WERI-Rb-1 (cell line): ENCODE measurements at regions not wholly inside any gene's neighbourhood (a gene's known extent, or its start where the extent isn't known, plus 50 kb on each side); places are given as distances from the start of the nearest gene placed in this dataset.
A peak's percentile ranks its signal among the peaks of the same experiment; 100 is the strongest.
"Not testable (repeated sequence)": the region's sequence is repeated elsewhere in the genome, so short reads cannot be mapped to it uniquely, and the experiment has no call there.

Experiments
- DNase-seq: peaks from one replicate; pipeline ENCODE4 v3.0.0-alpha.2; 2020
- H3K27ac ChIP-seq: fragments of 250-450 bp; sonication (Bioruptor Pico); 2 replicates; pipeline ENCODE4 v1.5.1; 2020; ENCODE audit warnings: mild to moderate bottlenecking, moderate library complexity
- H3K27me3 ChIP-seq: fragments of 250-450 bp; sonication (Bioruptor Pico); 2 replicates; pipeline ENCODE4 v1.5.1; 2021; ENCODE audit warnings: mild to moderate bottlenecking, low read depth, moderate library complexity; ENCODE audit not compliant: insufficient read depth, severe bottlenecking
- H3K36me3 ChIP-seq: fragments of 250-450 bp; sonication (Bioruptor Pico); 2 replicates; pipeline ENCODE4 v1.5.1; 2020; ENCODE audit warnings: mild to moderate bottlenecking, moderate library complexity
- H3K4me3 ChIP-seq: 2 replicates; pipeline ENCODE4 v1.5.1; 2011; ENCODE audit warnings: low read depth, mild to moderate bottlenecking, control low read depth, low read length
- H3K9me3 ChIP-seq: fragments of 250-450 bp; sonication (Bioruptor Pico); 2 replicates; pipeline ENCODE4 v1.5.1; 2021; ENCODE audit warnings: mild to moderate bottlenecking, moderate library complexity; ENCODE audit not compliant: severe bottlenecking

- not testable (repeated sequence) for H3K36me3 ChIP-seq, H3K4me3 ChIP-seq, H3K9me3 ChIP-seq, DNase-seq, H3K27me3 ChIP-seq, H3K27ac ChIP-seq
These were observed 1336.5 kb downstream of the SPATA31A7 start for GRCh38 chr9:62526306-62526705.

- H3K4me3 ChIP-seq: peak overlapping the region; percentile 27
- not testable (repeated sequence) for H3K27ac ChIP-seq, H3K36me3 ChIP-seq, H3K27me3 ChIP-seq, H3K9me3 ChIP-seq
- DNase-seq: peak; percentile 7
These were observed 1342.4 kb downstream of the SPATA31A7 start for GRCh38 chr9:62532162-62532776.

DNA sequence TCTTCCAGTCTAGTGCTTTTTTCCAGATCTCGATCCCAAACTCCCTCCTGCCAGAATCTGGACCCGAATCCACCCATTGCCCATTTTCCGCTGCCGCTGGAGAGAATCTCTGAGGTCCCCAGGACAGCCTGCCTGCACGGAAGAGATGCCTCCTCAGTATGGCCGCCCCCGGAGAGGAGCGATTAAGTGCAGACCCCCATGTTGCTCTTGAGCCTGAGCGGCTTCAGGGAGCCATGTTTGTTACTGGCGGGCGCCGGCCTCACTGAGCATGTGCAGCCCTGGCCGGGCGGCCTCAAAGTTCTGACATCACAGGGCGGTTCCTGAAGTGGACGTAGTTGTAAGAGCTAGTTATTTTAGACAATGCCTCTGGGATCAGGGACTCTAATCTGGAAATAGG lies 1342.9 kb downstream of the SPATA31A7 start:
- not testable (repeated sequence) for H3K27me3 ChIP-seq, H3K9me3 ChIP-seq, H3K27ac ChIP-seq, H3K36me3 ChIP-seq
- DNase-seq: peak; percentile 34
- 0 out of 2 replicates have a peak overlapping the region, but pooled peaks have one; percentile 18 for H3K4me3 ChIP-seq

- H3K4me3 ChIP-seq, H3K27me3 ChIP-seq: not testable (repeated sequence)
- DNase-seq: peak; percentile 28
These were observed 1360.7 kb downstream of the SPATA31A7 start for GRCh38 chr9:62550539-62550938.

DNA sequence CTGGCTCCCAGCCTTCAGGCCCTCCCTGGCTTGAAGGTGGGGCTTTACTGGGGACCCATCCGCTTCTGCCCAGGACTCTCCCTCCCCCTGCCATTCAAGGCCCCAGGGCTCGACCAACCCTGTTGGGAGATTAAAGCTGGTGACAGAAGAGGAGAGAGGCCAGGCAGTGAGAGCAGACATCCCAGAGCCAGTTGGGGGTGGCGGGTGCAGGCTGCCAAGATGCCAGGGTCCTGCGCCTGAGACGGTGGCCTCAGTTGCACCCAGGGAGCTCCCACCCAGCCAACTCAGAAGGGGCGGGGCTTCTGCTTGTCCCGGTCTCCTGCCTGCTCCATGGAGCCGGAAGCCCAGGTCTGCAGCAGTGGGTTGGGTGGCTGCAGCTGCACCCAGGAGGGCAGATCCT lies 1370.8 kb downstream of the SPATA31A7 start:
- not testable (repeated sequence) for H3K27me3 ChIP-seq, H3K4me3 ChIP-seq, H3K9me3 ChIP-seq, H3K36me3 ChIP-seq, DNase-seq, H3K27ac ChIP-seq

More at GRCh38 chr9:62550539-62550938, 1360.7 kb downstream of the SPATA31A7 start:
- not testable (repeated sequence) for H3K27ac ChIP-seq, H3K36me3 ChIP-seq, H3K9me3 ChIP-seq

GRCh38 chr9:62565132-62565531 lies 1375.3 kb downstream of the SPATA31A7 start:
- H3K36me3 ChIP-seq, DNase-seq, H3K27me3 ChIP-seq, H3K27ac ChIP-seq, H3K9me3 ChIP-seq, H3K4me3 ChIP-seq: not testable (repeated sequence)

GRCh38 chr9:62566430-62566829 lies 1376.6 kb downstream of the SPATA31A7 start:
- H3K4me3 ChIP-seq, H3K36me3 ChIP-seq, H3K27ac ChIP-seq, DNase-seq, H3K27me3 ChIP-seq, H3K9me3 ChIP-seq: not testable (repeated sequence)

DNA sequence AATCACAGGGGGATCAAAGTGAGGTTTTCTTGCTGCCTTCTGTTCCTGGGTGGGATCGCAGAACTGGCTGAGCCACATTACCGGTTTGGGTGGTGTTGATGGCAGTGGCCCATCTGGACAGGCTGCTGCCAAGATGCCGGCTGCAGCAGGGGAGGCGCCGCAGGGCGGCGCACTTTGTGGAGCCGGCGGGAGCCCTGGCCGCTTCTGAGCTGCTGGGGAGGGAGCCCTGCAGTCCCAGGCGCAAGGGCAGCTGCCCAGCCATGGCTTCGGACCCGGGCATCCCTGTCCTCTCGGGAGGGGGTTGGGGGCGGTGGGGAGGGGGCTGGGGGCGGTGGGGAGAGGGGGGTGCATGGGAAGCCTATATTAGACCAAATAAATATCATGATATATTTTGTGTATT lies 1407.3 kb downstream of the SPATA31A7 start:
- H3K9me3 ChIP-seq, H3K27me3 ChIP-seq, H3K36me3 ChIP-seq, DNase-seq, H3K4me3 ChIP-seq, H3K27ac ChIP-seq: not testable (repeated sequence)
